NCI-H2081 treated with DMSO at 0.1 percent for 48 hours (cell line): ENCODE measurements at regions not wholly inside any gene's neighbourhood (a gene's known extent, or its start where the extent isn't known, plus 50 kb on each side); places are given as distances from the start of the nearest gene placed in this dataset.

Source experiments
- DNase-seq: peaks from one replicate; lab custom pipeline; 2025; lab: John Stamatoyannopoulos, UW

DNA sequence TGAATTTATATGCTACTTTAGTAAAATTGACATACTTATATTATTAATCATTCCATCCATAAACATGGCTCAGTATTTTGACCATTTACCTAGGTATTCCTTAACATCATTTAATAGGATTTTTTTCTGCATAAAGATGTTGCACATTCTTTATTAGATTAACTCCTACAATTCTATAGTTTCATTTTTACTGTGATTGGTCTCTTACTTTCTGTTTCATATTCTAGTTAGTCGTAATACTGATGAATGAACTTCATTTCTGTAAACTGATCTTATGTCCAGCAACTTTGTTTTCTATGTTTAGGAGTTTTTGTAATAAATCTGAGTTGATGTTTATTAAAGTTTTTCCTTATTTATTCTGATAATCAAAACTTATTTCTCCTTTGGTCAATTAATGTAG is 278.2 kb upstream of the CXXC4 start:
- DNase-seq: no peak

DNA sequence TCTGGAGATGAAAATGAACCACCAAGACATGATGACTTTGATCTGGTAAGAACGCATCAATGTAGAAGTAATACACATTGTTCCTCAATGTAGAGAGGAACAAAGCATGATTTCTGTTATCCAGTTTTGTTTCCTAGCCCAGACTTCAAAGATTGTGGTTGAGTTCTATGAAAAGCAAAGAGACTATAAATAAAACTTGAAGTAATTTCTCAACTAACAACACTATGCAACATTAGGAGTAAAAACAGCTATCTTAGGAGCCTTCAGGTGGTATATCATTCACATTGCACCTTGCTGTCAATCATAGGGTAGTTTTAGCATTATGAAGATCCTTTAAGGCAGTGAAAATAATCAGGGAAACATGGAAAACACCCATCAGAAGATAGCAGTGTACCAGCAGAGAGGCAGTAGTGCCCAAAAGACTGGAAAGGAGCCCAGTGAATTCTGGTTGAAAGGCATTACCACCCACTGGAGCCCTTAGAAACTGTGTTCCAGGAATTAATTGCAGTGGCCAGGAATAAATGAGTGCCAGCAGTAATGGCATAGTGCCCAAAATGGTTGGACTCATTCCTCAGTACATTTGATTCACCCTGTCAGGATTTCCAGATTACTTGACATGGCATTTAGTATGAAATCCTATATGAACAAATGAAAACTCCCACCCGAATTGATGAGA is 300.7 kb upstream of the CXXC4 start:
- DNase-seq: no peak

DNA sequence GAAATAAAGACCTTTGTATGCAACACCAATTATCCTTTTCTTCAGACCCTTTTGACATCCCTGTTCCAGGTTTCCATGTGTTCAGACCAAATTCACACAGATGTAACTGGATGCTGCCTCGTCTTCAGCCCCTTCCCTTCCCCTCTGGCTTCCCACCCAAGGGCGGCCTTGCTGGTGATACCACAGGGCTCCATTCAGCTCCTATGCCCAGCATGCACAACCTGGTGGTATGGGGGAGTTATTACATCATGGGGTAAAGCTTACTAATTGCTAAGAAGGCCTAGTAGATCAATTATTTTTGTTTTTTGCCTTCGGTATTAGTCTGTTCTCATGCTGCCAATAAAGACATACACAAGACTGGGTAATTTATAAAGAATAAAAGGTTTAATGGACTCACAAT is 317.0 kb upstream of the CXXC4 start:
- no peak for DNase-seq

DNA sequence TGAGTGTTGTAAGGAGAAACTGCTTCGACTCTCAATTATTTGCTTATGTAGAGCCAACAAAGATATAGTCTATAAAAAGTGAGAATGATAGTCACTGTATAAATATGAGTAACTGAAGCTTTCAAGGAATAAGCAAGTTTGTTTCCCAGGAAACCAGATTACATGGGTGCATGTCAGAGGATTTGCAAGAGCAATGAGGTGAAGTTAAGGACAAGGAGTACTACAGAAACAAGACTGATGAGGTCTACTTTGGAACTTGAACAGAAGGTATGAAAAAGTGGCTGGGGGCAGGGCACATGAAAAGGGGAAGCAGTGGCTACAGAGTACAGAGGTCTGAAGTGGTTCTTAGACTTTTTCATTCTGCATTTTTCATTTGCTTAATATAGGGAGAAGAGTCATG is 321.0 kb upstream of the CXXC4 start:
- no peak for DNase-seq

DNA sequence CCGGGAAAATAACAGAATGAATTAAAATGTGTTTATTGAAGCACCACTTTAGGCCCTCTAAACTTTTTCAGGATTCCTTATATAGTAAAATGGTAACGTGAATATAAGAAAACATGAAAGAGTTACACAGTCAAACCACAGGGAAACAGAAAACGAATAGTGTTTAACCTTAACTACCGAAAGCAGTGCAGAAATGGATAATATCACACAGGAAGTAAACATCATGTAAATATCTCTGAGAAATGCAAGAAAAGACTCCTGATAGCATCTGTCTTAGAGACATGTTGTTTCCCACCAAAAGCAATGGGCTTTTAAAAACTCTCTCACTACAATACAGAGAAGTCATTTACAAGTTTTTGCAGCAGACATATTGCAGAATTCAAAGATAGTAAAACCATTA is 323.9 kb upstream of the CXXC4 start:
- DNase-seq: no peak

DNA sequence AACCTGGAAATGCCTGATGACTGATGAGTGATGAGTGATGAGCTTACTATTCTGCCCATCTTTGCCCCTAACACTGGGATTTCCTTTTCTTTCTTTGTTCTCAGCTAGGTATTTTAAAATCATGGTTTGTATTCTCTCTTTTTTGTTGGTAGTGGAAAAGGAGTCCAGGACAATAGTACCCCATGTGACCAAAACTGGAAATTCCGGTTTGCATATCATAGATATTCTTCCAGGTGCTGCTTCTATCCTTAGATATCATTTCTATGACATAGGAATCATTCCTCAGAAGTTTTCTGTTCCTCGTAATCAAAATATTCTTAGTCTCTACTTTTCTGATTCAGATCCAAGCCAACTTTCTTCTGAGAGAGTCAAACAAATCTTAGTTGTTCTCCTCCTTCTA is 320.5 kb upstream of the TET2 start:
- DNase-seq: no peak

DNA sequence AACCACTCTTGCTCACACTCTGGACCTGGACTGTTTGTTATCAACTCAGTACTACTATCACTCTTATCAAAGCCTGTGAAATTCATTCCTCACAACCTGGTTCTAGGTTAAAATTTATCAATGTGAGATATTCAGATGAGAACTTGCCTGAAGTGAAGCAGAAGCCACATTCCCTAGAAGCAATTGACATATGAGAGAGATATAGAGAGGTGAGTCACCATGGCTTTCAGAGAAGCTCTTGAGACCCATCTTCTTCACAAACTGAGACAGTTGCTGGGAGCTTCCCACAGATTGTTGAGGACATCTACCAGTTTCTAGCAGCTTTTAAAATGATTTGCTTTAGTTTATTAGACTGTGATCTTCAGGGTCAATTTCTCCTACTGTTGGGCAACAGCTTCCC is 316.9 kb upstream of the TET2 start:
- no peak for DNase-seq

DNA sequence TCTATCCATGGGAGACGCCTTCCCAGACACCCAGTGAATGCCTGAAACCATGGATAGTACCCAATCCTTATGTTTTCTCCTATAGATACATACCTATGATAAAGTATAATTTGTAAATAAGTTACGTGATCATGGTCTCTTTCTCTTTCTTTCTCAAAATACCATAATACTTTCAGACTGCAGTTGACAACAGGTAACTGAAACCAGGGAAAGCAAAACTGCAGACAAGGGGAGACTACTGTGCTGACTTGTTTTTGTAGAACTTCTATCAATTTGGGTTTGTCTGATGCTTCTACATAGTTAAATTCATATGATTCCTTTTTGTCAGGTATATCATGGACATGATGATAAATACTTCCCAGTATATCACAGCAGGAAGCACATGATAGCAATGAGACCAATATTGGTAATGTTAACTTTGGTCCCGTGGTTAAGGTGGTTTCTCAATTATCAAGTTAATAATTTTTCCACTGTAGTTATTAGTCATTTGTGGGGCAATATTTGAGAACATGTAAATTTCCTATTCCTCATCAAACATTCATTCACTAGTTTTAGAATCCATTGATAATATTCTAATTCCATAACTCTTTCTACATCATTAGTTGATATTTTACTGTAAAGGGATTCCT is 298.0 kb upstream of the TET2 start:
- no peak for DNase-seq

DNA sequence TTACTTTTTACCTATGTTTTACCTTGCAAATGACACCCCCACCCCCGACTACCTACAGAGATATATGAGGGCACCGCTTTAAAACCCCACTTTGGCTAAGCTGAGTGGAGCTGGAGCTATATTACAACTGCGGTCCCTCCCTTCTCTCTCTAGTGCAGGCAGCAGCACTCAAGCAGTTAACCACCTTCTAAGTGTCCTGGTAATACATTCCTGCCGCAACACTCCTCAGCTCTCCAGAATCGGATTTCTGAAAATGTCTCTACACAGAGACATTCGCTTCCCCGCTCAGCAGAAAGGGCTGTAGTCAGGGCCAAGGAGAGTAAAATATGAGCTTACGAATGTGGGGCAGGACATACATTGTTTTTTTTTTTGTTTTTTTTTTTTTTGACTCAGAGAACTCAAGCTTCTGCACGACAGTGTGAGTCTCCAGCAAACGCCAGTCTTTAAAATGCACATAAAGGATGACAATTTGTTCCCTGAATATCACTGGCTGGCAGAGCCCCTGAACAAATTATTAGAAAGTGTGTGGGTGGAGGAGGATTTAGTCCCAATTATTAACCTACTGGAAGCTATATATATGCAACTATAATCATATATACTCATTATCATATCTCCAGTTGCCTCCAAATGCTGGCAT is 287.0 kb upstream of the TET2 start:
- no peak for DNase-seq

DNA sequence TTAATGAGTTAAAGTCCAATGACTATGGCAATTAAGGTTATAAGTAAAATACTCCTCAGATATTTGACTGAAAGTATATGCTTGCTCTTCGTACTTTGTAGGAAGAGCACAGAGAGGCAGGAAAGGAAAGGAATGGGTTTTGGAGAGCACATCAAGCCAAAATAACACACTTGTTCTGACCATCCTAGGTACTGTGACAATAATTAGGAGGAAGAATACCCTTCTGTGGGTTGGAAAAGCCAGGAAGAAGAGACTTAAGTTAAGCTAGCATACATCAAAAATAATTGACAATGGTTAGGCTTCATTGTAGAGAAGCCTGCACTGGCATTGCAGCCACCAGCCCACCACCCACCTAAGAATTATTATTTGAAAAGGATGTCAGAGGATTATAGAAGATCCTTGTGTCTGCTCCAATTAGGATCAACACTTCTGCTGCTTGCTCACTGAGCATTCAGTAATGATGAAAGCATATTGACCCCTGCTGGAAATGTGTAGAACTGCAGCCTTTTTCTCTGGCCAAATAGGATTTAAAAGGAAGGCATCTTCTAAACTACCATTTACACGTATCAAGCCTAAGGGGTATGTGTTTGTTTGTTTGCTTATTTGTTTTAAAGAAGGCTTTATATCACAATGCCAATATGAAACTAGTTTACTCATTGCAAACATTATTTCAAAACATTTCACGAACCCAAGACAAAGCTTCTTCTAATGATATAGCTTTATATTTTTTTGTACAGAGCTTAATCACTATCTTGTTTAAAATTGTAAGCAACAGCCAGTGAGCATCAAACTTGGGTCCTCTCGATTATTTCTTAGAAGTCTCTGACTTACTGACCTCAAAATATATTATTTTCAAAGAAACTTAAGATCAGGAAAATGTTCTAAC is 286.2 kb upstream of the TET2 start:
- peak; percentile 2 for DNase-seq

DNA sequence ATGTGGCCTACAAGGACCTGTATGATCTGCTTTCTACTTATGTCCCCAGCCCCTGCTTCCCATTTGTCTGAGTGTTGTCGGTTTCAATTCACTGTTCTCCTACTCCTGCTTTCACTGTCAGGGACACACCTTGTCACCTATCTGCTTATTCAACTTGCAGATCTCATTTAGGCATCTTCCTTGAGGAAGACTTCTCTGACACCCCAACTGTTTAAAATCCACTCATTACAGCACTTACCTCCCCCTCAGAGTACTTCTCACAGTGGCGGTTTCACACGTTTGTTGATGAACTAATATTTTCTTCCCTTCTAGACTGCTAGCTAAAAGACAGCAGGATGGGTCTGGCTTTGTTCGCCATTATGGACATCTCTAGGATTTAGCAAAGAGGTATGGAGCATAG is 279.9 kb upstream of the TET2 start:
- DNase-seq: no peak

DNA sequence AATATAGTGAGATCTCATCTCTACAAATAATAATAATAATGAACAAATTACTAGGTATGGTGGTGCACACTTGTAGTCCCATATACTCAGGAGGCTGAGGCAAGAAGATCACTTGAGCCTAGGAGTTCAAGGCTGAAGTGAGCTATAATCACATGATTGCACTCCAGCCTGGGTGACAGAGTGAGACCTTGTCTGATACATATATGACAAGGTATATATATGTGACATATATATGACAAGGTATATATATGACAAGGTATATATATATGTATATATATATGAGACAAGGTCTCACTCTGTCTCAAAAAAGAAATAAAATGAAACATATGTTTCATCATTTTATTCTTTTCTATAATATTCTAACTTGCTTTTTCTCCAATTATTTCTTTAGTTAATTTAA is 278.1 kb upstream of the TET2 start:
- DNase-seq: no peak

DNA sequence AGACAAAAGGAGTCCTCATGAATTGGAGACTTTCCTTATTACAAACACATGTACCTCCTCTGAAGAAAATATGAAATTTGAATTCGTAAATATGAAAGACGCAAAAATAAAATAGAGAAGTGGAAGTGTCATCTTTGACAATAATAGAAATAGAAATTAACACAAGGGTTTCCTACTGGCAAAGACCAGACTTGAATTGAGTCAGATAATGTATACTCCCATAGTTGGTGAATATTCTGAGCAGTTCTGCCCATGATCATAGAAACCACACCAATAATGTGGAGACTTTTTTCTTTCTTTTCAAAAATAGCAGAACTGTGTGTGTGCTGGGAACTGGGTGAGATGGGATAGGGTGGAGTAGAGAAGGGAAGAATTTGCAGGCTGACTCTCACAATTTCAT is 277.7 kb upstream of the TET2 start:
- DNase-seq: no peak

DNA sequence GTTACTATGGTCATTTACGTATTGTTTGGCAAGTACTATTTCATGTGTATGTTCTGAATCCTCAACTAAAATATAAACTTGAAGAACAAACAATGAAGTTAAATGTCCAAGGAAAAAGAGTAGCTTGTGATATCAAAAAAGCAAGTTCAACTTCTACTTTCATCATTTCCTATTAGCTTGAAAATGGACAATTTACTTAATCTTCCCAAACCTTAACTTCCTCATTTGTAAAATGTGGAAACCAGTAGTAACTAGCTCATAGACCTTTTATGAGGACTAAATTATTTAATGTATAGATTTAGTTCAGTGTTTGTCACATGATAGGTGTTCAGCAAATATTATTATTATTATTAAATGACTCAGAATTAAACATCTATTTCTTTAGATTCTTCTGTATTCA is 276.8 kb upstream of the TET2 start:
- no peak for DNase-seq

DNA sequence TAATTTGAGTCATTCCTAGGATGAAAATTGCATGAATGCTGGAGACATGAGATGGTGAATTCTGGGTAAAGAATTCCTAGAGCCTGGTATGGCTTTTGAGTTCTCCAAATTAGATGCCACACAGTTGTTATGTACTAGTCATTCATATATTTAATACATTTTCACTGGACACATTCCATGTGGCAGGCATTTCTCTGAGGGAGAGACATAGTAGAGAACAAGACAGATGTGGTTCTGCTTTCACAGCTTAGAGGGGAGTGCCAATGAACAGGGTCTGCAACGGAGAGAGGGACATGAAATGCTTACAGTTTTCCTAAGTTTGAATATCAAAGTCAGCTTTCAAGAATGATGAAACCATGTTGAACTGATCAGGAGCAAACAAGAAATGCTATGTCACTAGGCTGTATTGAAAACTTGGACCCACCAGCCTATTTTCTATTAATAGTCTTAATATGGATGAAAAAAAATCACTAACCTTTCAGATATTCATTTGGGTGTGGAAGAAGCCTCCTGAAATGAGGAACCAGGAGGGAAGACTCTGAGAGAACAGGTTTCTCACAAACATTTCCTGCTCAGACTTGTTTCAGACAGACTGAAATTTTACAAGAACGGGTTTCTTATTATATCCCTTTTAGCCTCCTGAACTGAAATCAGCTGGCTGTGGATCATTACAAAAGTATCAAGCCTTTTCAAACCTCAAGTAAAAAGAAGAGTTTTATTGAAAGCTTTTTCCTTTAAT is 276.0 kb upstream of the TET2 start:
- DNase-seq: no peak

DNA sequence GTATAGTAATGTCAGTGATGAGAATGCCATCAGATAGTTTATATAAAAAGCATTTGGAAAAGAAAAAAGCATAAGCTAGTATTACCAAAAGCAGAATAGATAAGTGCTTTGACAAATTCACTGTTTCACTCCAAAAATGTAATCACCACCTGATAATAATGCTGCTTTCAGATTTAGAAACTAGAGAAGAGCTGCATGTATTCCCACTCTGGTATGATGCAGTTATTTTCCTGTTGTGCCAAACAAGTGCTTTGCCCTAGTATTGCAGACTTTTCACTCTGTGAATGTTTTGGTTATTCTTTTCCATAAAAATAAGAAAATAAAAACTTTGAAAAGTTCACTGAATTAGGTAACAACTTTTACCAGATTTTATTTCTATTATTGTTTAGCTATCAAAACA is 267.7 kb upstream of the TET2 start:
- DNase-seq: no peak

DNA sequence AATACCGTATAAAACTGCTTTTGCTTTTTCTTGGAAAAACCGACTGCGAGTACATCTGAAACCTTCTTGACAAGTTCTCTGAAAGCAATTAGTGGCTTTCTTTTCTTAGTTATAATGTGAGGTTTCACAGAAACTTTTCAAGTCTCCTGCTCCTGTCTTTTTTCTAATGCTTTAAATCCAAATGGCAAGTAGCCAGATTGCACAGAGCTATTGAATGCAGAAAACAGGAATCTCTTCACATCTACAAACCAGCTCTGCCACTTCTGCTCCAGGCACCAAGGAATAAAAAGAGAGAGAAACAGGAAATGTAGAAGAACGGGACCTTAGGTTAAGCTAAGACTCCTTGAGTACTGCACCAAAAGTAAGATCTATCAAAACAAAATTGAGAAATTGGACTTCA is 267.3 kb upstream of the TET2 start:
- DNase-seq: no peak

DNA sequence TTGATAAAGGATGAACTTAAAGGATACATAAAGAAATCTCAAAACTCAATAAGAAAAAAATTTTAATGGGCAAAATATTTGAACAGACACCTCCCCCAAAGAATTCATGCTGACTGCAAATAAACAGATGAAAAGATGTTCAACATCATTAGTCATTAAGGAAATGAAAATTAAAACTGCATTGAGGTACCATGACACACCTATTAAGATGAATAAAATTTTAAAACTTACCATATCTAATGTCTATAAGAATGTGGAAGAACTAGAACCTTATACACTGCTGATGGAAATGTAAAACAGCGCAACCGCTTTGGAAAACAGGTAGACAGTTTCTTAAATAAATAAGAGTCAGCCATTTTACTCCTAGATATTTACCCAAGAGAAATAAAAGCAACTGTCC is 266.8 kb upstream of the TET2 start:
- no peak for DNase-seq

DNA sequence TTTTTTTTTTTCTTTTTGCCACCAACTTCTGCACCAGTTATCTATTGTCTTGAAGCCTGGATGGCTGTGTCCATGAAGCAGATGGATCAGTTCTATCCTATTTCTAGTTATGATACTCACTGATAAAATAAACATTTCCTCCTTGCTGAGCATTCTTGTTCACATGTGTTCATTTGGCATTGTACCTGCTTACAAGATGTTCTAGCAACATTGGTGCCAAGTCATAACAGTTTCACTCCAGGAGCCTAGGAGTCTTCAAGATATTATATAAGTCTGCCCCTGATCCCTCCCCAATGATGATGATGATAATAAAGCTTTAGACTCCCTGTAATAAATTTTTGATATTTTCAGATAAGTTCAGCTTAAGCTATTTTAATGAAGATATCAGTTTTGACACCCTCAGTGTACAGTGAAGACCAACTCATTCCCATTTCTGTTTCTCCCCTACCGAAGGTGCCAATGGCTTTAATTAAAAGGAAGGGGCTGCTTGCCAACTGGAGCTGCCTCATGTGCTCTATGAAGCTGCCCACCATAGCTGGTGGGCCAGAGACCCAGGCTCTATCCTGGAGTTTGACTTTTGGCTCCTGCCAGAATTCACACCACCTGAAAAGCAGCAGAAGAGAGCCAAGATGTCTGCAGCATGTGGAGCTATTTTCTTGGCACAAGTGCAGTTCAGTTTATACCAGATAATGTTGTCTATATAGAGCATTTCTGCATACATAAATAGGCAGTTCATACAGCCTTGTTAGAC is 265.4 kb upstream of the TET2 start:
- no peak for DNase-seq

DNA sequence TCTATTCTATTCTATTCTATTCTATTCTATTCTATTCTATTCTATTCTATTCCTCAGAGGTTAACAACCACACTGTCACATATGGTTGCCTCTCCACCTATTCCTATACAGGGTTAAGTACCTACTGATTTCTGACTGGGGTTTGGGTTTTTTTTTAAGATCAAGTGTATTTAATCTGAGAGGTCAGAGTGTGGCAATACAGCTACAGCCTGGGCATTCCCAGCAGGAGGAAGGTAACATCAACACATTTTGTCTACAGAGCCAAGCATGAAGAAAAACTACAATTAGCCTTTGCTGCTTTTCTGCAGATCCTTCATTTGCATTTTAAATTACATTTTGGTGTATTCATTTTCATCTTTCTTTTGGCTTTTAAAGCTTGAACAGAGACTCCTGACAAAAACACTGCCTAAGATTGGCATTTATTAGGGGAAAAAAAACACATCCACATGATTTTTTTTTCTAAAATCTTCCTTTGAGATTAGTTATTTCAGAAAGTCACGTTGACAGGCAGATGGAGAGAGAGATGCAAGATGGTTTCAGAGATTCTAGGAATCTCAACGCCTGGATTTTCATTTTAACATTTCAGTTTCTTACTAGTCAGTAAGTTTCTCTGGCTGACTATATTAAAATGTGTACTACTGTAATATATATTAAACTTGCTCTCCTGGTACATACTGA is 255.9 kb upstream of the TET2 start:
- DNase-seq: no peak
